ENCODE measurements at regions not wholly inside any gene's neighbourhood (a gene's known extent, or its start where the extent isn't known, plus 50 kb on each side); places are given as distances from the start of the nearest gene placed in this dataset.
"Not testable (repeated sequence)": the region's sequence is repeated elsewhere in the genome, so short reads cannot be mapped to it uniquely, and the experiment has no call there.

GRCh38 chr13:81041761-81042160 lies 700.8 kb upstream of the SPRY2 start:
- Mint-ChIP-seq H3K27me3 (ENCODE audit: low read depth) (no peaks in the 10 kb centered on the region), H3K4me3 (no peak overlapping the region), H3K27ac (no peak overlapping the region), H3K9me3 (ENCODE audit: insufficient read depth) (no peaks in the 10 kb centered on the region), H3K36me3 (ENCODE audit: low read depth) (no peaks in the 10 kb centered on the region), H3K4me1 (ENCODE audit: low read depth) (no peaks in the 10 kb centered on the region)
- CTCF ChIA-PET = no interaction called here
- no peak for ATAC-seq
- POLR2A ChIA-PET = no interaction called here
- no peak for DNase-seq

GRCh38 chr13:81031996-81032395 lies 691.1 kb upstream of the SPRY2 start:
- Mint-ChIP-seq H3K9me3 (ENCODE audit: insufficient read depth) (no peaks in the 10 kb centered on the region), H3K4me1 (ENCODE audit: low read depth) (no peaks in the 10 kb centered on the region), H3K27me3 (ENCODE audit: low read depth) (no peaks in the 10 kb centered on the region), H3K27ac (no peak overlapping the region), H3K36me3 (ENCODE audit: low read depth) (no peaks in the 10 kb centered on the region), H3K4me3 (no peak overlapping the region)
- DNase-seq = no peak
- ChIA-PET CTCF (no interaction called here), POLR2A (no interaction called here)
- ATAC-seq = no peak

- Mint-ChIP-seq H3K36me3 (ENCODE audit: low read depth) (no peaks in the 10 kb centered on the region), H3K9me3 (ENCODE audit: insufficient read depth) (peaks cover 8% of the 10 kb centered on the region), H3K4me3 (no peak overlapping the region), H3K4me1 (ENCODE audit: low read depth) (no peaks in the 10 kb centered on the region), H3K27me3 (ENCODE audit: low read depth) (no peaks in the 10 kb centered on the region), H3K27ac (no peak overlapping the region)
- ATAC-seq (no peak), DNase-seq (no peak)
- ChIA-PET CTCF (no interaction called here), POLR2A (no interaction called here)
These were observed 684.2 kb upstream of the SPRY2 start for GRCh38 chr13:81025091-81025490.

- Mint-ChIP-seq H3K27ac (no peak overlapping the region), H3K36me3 (ENCODE audit: low read depth) (no peaks in the 10 kb centered on the region), H3K4me1 (ENCODE audit: low read depth) (no peaks in the 10 kb centered on the region), H3K27me3 (ENCODE audit: low read depth) (no peaks in the 10 kb centered on the region), H3K4me3 (no peak overlapping the region), H3K9me3 (ENCODE audit: insufficient read depth) (peaks cover 8% of the 10 kb centered on the region)
- ATAC-seq (no peak), DNase-seq (no peak)
- ChIA-PET CTCF (no interaction called here), POLR2A (no interaction called here)
These were observed 680.4 kb upstream of the SPRY2 start for GRCh38 chr13:81021284-81021840.

GRCh38 chr13:81020010-81020409 lies 679.1 kb upstream of the SPRY2 start:
- no peak for ATAC-seq

GRCh38 chr13:81018936-81019335 lies 678.0 kb upstream of the SPRY2 start:
- Mint-ChIP-seq H3K36me3 (ENCODE audit: low read depth) (no peaks in the 10 kb centered on the region), H3K9me3 (ENCODE audit: insufficient read depth) (peaks cover 8% of the 10 kb centered on the region), H3K4me1 (ENCODE audit: low read depth) (no peaks in the 10 kb centered on the region), H3K27me3 (ENCODE audit: low read depth) (no peaks in the 10 kb centered on the region), H3K4me3 (no peak overlapping the region), H3K27ac (no peak overlapping the region)
- CTCF ChIA-PET = interaction anchor here (1.6 kb wide), 1 partner anchor 1046 kb away, joined by 5 read pairs; no protein-coding TSS in a partner anchor
- ATAC-seq (no peak), DNase-seq (no peak)
- POLR2A ChIA-PET = no interaction called here

More at GRCh38 chr13:81020010-81020409, 679.1 kb upstream of the SPRY2 start:
- Mint-ChIP-seq H3K4me1 (ENCODE audit: low read depth) (no peaks in the 10 kb centered on the region), H3K36me3 (ENCODE audit: low read depth) (no peaks in the 10 kb centered on the region), H3K4me3 (no peak overlapping the region), H3K27me3 (ENCODE audit: low read depth) (no peaks in the 10 kb centered on the region), H3K27ac (no peak overlapping the region), H3K9me3 (ENCODE audit: insufficient read depth) (peaks cover 8% of the 10 kb centered on the region)
- DNase-seq = no peak
- POLR2A ChIA-PET = no interaction called here
- CTCF ChIA-PET = no interaction called here

GRCh38 chr13:81017513-81018152 lies 676.7 kb upstream of the SPRY2 start:
- POLR2A ChIA-PET = no interaction called here
- DNase-seq = no peak

GRCh38 chr13:81012031-81012430 lies 671.1 kb upstream of the SPRY2 start:
- Mint-ChIP-seq H3K36me3 (ENCODE audit: low read depth) (no peaks in the 10 kb centered on the region), H3K4me1 (ENCODE audit: low read depth) (no peaks in the 10 kb centered on the region), H3K27ac (no peak overlapping the region), H3K27me3 (ENCODE audit: low read depth) (no peaks in the 10 kb centered on the region), H3K4me3 (no peak overlapping the region), H3K9me3 (ENCODE audit: insufficient read depth) (peaks cover 12% of the 10 kb centered on the region)
- ChIA-PET POLR2A (no interaction called here), CTCF (no interaction called here)
- DNase-seq (no peak), ATAC-seq (no peak)

More at GRCh38 chr13:81017513-81018152, 676.7 kb upstream of the SPRY2 start:
- Mint-ChIP-seq H3K27me3 (ENCODE audit: low read depth) (no peaks in the 10 kb centered on the region), H3K4me3 (no peak overlapping the region), H3K36me3 (ENCODE audit: low read depth) (no peaks in the 10 kb centered on the region), H3K9me3 (ENCODE audit: insufficient read depth) (peaks cover 1% of the 10 kb centered on the region), H3K27ac (no peak overlapping the region), H3K4me1 (ENCODE audit: low read depth) (no peaks in the 10 kb centered on the region)
- CTCF ChIA-PET = interaction anchor here (0.6 to 1.6 kb wide), 4 partner anchors 30 to 1940 kb away, joined by 3 to 5 read pairs (median 4); no protein-coding TSS in a partner anchor
- ATAC-seq = no peak

GRCh38 chr13:81001828-81002385 lies 661.0 kb upstream of the SPRY2 start:
- no peak for ATAC-seq
- no peaks in the 10 kb centered on the region for H3K36me3 Mint-ChIP-seq (ENCODE audit: low read depth)
- H3K4me3 Mint-ChIP-seq = no peak overlapping the region
- no peak overlapping the region for H3K27ac Mint-ChIP-seq
- ChIA-PET POLR2A (no interaction called here), CTCF (no interaction called here)
- no peaks in the 10 kb centered on the region for H3K27me3 Mint-ChIP-seq (ENCODE audit: low read depth)
- no peaks in the 10 kb centered on the region for H3K4me1 Mint-ChIP-seq (ENCODE audit: low read depth)
- peaks cover 13% of the 10 kb centered on the region for H3K9me3 Mint-ChIP-seq (ENCODE audit: insufficient read depth)
- DNase-seq = no peak

GRCh38 chr13:80998603-80999002 lies 657.7 kb upstream of the SPRY2 start:
- H3K4me3 Mint-ChIP-seq; ATAC-seq; DNase-seq; H3K9me3 Mint-ChIP-seq (ENCODE audit: insufficient read depth); H3K36me3 Mint-ChIP-seq (ENCODE audit: low read depth); H3K4me1 Mint-ChIP-seq (ENCODE audit: low read depth); CTCF ChIA-PET; H3K27me3 Mint-ChIP-seq (ENCODE audit: low read depth); H3K27ac Mint-ChIP-seq; POLR2A ChIA-PET: not testable (repeated sequence)

- no peak for ATAC-seq
These were observed 648.8 kb upstream of the SPRY2 start for GRCh38 chr13:80989747-80990146.

GRCh38 chr13:80989241-80989640 lies 648.3 kb upstream of the SPRY2 start:
- ATAC-seq (no peak), DNase-seq (no peak)
- H3K9me3 Mint-ChIP-seq (ENCODE audit: insufficient read depth) = peaks cover 5% of the 10 kb centered on the region
- H3K27me3 Mint-ChIP-seq (ENCODE audit: low read depth) = no peaks in the 10 kb centered on the region
- H3K27ac Mint-ChIP-seq = no peak overlapping the region
- ChIA-PET CTCF (no interaction called here), POLR2A (no interaction called here)
- no peaks in the 10 kb centered on the region for H3K4me1 Mint-ChIP-seq (ENCODE audit: low read depth)
- H3K36me3 Mint-ChIP-seq (ENCODE audit: low read depth) = no peaks in the 10 kb centered on the region
- H3K4me3 Mint-ChIP-seq = no peak overlapping the region

More at GRCh38 chr13:80989747-80990146, 648.8 kb upstream of the SPRY2 start:
- no peak for DNase-seq
- Mint-ChIP-seq H3K27ac (no peak overlapping the region), H3K4me3 (no peak overlapping the region), H3K4me1 (ENCODE audit: low read depth) (no peaks in the 10 kb centered on the region), H3K9me3 (ENCODE audit: insufficient read depth) (peaks cover 5% of the 10 kb centered on the region), H3K36me3 (ENCODE audit: low read depth) (no peaks in the 10 kb centered on the region), H3K27me3 (ENCODE audit: low read depth) (no peaks in the 10 kb centered on the region)
- ChIA-PET POLR2A (no interaction called here), CTCF (no interaction called here)
